H4 (cell line): ENCODE measurements at regions not wholly inside any gene's neighbourhood (a gene's known extent, or its start where the extent isn't known, plus 50 kb on each side); places are given as distances from the start of the nearest gene placed in this dataset.
"Not testable (repeated sequence)": the region's sequence is repeated elsewhere in the genome, so short reads cannot be mapped to it uniquely, and the experiment has no call there.

Experiments used
- DNase-seq: peaks from one replicate; pipeline ENCODE4 v3.0.0-alpha.2; 2015; ENCODE audit warnings: low spot score

GRCh38 chr4:122100508-122100907, 51.6 kb upstream of the BLTP1 start:
- DNase-seq = no peak

GRCh38 chr4:122099896-122100295, 52.2 kb upstream of the BLTP1 start:
- no peak for DNase-seq

DNA sequence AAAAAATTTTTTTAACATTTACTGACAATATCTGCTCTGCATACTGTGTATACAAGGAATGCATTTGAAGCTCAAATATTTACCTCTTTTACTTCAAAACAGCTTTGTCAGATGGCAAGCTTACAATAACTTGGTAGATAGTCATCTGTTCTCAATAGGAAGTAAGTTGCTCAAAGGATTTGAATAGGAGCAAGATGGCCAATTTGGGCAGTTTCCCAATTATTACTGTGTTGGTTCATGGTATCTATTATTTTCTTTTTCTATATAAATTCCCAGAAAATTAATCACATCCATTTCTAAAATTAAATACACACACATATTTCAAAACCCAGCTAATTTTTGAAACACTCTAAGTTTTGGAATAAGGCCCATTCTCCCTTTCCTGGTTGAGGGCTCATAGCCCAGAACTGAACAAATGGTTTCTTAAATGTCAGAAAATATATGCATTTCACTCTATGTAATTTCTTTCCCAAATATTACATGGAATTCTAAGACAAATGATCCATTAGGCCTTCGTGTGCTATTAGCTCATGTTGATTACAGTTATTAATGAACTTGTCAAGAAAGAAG, 60.2 kb upstream of the BLTP1 start:
- no peak for DNase-seq

DNA sequence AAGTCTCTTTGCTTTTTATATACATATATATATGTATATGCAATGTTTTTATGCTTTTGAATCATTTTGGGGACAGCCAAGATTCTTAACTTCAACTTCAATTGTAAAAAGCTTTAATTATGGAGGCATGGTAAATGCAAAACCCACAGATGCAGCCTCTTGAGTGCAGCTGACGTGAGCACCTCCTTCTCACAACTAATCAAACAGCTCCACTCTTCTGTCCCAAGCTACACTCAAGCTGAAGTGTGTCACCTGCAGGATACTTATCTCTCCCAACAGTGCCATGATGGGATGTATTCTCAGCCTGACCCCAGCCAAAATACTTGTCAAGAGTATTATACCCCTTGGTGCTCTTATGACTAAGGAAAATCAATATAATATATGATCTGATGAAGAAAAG, 60.7 kb upstream of the BLTP1 start:
- DNase-seq = no peak

GRCh38 chr4:122090989-122091388, 61.1 kb upstream of the BLTP1 start:
- no peak for DNase-seq

DNA sequence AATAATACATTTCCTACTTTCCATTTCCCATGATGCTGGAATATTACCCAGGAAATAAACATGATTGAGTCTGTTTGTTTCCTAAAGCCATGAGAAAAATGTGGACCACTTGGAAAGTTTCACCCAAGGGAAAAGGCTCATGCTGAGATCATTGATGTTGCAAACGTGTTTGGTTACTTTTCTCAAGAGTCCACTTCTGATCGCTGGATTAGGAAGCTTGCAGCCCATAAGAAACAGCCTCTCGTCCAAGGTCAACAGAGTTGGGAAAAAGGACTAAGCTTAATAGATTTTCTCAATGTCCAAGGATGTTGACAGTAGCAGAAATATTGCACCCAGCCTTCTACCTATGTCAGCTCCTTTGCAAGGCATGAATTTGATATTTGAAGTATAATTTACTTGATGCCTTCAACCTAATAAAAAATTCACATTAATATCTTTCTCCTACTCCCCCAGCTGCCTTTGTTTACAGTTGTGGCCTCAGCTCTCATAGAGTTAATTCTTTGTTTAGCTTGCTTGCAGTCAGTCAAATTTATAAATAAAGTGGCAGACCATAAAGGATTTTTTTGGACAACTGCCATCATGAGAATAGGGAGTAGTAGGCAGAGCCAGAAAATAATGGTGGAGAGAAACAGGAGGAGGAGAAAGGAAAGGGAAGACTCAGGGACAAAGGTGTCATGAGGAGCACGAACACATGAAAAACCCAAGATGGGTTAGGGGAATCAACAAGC, 65.6 kb upstream of the BLTP1 start:
- DNase-seq = peak; percentile 33

DNA sequence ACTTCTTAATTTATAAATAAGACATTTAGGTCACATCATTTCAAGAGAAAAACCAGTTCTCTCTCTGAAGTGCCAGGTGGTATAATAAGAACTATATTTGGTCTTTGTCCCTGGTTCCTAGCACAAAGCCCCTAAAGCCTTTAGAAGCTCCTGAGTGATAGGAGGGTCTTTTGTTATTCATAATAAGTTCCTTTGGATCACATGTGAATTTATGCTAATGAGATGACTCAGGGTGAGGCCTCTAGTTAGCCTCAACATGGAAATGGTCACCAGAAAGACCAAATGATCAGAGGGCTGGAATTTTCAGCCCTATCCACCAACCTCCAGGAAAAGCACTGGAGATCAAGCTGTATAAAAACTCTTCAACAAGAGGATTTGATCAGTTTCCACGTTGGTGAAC, 68.1 kb upstream of the BLTP1 start:
- DNase-seq = no peak

- DNase-seq = no peak
Measured at GRCh38 chr4:122083351-122083750, 68.8 kb upstream of the BLTP1 start.

DNA sequence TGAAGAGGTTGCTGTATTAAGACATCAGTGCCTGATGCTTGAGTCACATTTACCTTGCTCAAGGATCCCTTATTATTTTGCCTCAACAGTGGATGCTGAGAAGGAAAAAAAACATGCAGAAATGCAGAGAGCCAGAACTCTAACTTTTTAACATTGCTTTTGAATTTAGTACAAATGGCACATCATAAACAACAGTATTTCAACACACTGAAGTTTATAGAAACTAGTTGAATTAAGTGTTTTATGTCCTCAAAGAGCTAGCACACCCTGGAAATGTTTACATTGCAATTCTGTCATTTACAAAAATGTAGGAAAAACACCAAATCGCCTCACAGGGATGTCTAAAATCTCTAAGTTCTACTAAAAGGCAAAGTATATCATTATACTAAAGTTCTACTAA, 69.5 kb upstream of the BLTP1 start:
- DNase-seq = no peak

DNA sequence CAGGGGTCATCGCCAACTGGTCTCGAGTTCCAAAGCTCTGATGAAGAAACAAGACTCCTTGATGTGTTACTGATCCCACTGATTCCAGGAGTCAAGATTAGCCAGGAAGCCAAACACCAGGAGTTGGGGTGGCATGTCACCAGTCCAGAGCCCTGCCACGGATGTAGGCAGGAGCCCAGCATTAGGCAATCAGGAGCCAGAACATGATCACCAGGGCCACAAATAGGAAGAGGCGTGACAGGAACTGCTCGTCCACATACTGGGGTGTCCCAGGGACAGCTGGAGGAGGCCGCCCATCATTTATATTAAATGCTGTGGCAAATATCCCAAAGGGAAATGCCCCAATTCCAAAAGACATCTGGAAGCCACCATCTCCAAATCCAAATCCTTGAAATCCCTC, 74.5 kb upstream of the BLTP1 start:
- DNase-seq = not testable (repeated sequence)

GRCh38 chr4:122076835-122077234, 75.3 kb upstream of the BLTP1 start:
- DNase-seq = not testable (repeated sequence)

- DNase-seq = no peak
Measured at GRCh38 chr4:122073615-122074014, 78.5 kb upstream of the BLTP1 start.

GRCh38 chr4:122065915-122066314, 86.2 kb upstream of the BLTP1 start:
- DNase-seq = no peak

DNA sequence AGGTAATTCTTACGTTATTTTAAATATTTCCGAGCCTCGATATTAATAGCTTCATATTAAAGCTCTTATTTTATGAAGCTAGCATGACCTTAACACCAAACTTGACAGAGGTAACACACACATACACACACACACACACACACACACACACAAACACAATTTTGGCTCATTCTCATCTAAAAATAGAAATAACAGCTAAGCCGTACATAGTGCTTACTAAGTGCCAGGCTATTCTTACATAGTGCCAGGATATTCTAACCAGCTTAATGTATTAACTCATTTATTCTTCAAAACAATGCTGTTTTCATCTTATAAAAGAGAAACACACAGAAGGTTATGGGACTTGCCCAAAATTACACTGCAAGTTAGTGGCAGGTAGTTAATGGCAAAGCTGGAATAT, 87.0 kb upstream of the BLTP1 start:
- no peak for DNase-seq

DNA sequence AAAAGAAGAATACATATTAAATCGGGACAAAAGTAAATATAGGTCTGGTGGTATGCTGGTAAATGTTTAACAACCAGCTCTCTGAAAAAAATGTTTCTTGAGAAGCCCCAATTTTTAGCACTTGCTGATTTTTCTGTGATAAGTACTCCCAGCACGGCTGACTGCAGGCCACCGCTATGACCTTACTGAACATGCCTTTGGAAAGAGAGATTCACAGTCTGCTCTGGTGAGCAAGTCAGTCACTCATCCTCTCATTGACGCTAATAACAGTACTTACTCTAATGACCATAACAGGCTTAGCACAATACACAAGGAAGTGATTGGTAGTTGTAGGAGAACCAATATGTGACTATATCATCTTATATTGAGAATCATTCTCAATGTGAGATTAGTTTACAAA, 98.9 kb upstream of the BLTP1 start:
- no peak for DNase-seq

- DNase-seq = no peak
Measured at GRCh38 chr4:122052677-122053076, 99.5 kb upstream of the BLTP1 start.

DNA sequence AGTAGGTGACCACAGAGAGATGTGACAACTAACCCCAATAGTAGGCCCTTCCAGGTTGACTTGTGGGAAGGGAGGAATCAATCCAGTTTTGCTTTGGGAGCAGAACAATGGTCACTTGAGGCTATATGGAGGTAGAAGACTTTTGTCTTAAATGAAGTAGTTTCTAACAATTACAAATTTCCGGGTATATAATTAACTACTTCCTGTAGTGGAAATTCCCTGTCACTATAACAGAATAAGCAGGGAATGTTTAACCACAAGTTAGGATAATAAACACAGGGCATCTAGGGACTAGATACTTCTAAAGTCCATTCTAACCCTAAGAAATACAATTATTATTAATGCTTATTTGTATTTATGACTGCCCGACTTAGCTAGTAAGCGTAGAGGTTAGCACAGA, 99.0 kb upstream of the TRPC3 start:
- no peak for DNase-seq

GRCh38 chr4:122047456-122048425, 95.9 kb upstream of the TRPC3 start:
- no peak for DNase-seq

- no peak for DNase-seq
Measured at GRCh38 chr4:122046255-122046654, 94.4 kb upstream of the TRPC3 start.

GRCh38 chr4:122045533-122045932, 93.7 kb upstream of the TRPC3 start:
- peak; percentile 99 for DNase-seq

DNA sequence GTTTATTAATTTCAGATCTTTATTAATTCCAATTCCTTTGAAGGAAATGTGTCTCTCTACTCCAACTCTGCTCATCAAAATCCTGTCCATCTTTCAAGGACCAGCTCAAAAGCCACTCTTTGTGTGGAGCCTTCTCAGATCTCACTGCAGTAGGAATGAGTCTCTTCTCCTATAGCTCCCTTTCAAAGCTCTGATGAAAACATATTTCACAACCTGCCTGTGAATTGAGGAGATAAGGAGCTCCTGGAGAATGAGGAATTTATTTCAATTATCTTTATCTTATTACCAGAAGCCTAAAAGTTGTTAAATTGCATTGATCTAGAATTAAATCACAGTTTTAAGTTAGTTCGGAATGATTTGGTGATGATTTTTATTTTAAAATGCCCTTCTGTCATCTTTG, 92.6 kb upstream of the TRPC3 start:
- DNase-seq = no peak

- DNase-seq = no peak
Measured at GRCh38 chr4:122041312-122041711, 89.5 kb upstream of the TRPC3 start.

DNA sequence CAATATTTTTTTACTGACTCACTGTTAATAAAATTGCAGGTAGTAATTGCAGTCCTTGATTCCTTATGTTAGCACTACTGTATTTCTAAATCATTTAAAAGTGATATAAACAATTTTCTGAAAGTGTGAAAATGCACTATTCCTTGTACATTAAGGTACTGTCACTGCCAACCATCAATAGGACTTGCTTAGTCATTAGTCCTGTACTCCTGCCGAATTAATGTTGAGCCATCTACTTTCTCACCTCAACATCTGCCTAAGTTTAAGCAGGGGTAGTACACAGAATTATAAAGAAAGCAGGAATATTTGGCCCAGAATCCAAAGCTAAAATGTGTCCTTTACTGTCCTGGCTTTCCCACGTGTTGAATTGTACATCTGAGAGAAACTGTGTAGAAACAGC, 87.0 kb upstream of the TRPC3 start:
- no peak for DNase-seq
